ENCODE measurements at regions not wholly inside any gene's neighbourhood (a gene's known extent, or its start where the extent isn't known, plus 50 kb on each side); places are given as distances from the start of the nearest gene placed in this dataset.
"Not testable (repeated sequence)": the region's sequence is repeated elsewhere in the genome, so short reads cannot be mapped to it uniquely, and the experiment has no call there.

DNA sequence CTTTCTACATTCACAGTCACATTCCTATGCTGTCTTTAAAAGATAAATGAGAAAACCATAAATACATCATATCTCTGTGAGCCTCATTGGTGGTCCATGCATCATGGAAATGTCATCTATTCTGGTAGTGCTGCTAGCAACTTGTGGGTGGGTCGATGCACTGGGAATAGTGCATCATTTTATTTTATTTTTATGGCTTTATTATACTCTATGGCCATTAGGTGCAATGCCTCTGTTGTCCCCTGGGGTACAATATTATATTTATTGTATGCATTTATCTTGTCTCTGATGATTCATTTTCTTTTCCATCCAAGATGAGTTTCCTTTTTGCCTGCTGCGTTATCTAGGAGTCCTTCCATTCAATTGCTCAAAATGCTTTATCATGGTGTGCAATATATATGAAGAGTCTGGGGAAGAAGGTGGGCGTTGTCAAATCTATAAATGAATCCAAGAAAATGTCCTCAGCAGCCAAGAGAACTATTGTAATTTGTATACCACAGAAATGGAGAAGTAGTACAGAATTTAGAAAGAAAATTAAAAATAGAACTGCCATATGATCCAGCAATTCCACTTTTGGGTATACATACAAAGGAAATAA is 324.0 kb downstream of the KCNJ2 start:
- Mint-ChIP-seq H3K4me1 (ENCODE audit: low read depth) (no peaks in the 10 kb centered on the region), H3K27me3 (ENCODE audit: low read depth) (peaks cover 4% of the 10 kb centered on the region), H3K9me3 (no peaks in the 10 kb centered on the region), H3K4me3 (no peak overlapping the region), H3K27ac (no peak overlapping the region), H3K36me3 (ENCODE audit: low read depth) (no peaks in the 10 kb centered on the region)
- CTCF ChIA-PET: no interaction called here
- intact Hi-C loops (cut with micrococcal nuclease): no loop called here
- no peak for DNase-seq

DNA sequence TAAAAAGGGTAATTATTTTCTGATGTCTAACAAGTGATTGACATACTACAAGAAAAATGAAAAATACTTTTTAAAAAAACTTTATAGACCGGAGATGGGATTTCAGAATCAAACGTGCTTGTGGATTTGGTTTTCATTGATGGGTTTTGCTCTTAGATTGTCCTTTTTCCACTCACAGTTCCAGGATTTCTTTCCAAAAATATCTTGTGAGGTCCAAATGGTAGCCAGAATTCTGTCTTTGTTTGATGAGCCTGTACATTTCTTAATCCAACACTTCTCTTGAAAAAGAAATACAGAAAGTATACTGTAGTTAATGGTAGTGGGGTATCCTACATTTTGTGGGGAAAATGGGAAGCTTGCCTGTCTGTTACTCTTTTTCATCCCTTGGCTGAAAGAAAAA is 329.3 kb downstream of the KCNJ2 start:
- intact Hi-C loops (cut with micrococcal nuclease): no loop called here
- no peaks in the 10 kb centered on the region for H3K27me3 Mint-ChIP-seq (ENCODE audit: low read depth)
- no peaks in the 10 kb centered on the region for H3K36me3 Mint-ChIP-seq (ENCODE audit: low read depth)
- H3K4me3 Mint-ChIP-seq: no peak overlapping the region
- no peak overlapping the region for H3K27ac Mint-ChIP-seq
- no peak for DNase-seq
- H3K9me3 Mint-ChIP-seq: no peaks in the 10 kb centered on the region
- CTCF ChIA-PET: no interaction called here
- H3K4me1 Mint-ChIP-seq (ENCODE audit: low read depth): no peaks in the 10 kb centered on the region

DNA sequence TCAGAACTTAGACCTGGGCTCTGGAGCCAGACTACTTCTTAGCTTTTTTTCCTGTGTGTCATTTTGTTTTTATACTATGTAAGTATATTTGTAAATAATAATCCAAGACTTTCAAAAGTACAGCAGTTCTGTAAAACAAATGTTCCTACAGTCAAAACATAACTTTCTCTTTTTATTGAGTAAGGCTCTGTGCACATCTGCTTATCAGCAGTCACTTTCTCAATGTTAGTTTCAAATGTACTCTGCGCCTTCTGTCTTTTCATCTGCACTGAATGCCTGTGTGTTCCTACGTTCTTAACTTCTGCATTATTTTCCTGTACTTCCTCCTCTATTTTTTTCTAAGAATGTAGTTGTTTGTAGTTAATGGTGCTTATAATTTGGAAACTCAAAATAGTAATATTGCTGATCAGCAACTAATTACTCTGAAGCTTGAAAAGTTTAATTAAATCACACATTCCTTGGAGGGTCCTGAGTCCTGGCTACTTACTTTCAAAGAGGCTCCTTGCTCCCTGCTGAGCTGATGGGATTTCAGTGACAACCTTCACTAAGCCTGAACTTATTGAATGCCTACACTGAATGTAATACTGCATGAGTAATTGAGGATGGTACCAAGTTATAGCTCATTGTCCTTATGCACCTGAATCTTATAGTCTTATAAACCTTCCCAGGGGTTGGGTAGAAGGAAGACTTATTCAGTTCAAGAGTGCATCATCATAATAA is 329.9 kb downstream of the KCNJ2 start:
- no peak for DNase-seq
- no peaks in the 10 kb centered on the region for H3K4me1 Mint-ChIP-seq (ENCODE audit: low read depth)
- CTCF ChIA-PET: no interaction called here
- no peaks in the 10 kb centered on the region for H3K9me3 Mint-ChIP-seq
- H3K27me3 Mint-ChIP-seq (ENCODE audit: low read depth): no peaks in the 10 kb centered on the region
- no peaks in the 10 kb centered on the region for H3K36me3 Mint-ChIP-seq (ENCODE audit: low read depth)
- no peak overlapping the region for H3K4me3 Mint-ChIP-seq
- intact Hi-C loops (cut with micrococcal nuclease): no loop called here
- no peak overlapping the region for H3K27ac Mint-ChIP-seq

DNA sequence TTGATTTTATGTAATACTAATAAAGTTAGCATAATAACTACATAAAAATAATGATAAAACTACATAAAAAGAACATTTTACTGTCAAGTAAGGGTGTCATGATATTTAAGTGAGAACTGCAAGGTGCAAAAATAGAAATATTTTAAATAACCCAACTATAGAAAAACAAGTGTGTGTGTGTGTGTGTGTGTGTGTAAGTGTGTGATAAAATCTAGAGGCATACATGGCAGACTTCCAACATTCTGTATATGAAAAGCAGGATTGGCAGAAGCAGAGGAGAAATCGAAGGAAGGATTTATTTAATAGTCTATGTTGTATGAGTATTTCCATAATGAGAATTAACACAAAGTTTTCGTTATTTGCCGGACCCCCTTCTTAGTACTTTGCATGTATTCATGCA is 334.1 kb downstream of the KCNJ2 start:
- Mint-ChIP-seq H3K27ac (no peak overlapping the region), H3K4me1 (ENCODE audit: low read depth) (no peaks in the 10 kb centered on the region), H3K27me3 (ENCODE audit: low read depth) (no peaks in the 10 kb centered on the region), H3K36me3 (ENCODE audit: low read depth) (no peaks in the 10 kb centered on the region), H3K9me3 (no peaks in the 10 kb centered on the region), H3K4me3 (no peak overlapping the region)
- DNase-seq: no peak
- intact Hi-C loops (cut with micrococcal nuclease): no loop called here
- CTCF ChIA-PET: no interaction called here

DNA sequence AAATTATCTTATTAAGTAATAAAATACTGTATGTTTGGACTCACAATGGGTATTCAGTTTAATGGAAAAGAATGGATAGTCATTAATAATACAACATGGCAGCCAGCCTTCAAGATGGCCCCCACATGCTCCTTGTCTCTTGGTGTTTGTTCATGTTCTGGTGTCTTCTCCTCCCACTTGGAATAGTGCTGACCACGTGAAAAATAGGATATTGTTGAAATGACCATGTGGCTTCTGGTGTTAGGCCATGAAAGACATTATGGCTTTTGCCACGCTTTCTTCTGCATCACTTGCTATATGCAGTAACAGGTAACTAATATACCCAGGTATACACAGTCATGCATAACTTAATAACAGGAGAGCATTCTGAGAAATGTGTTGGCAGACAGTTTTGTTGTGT is 341.0 kb downstream of the KCNJ2 start:
- no peak overlapping the region for H3K27ac Mint-ChIP-seq
- no peaks in the 10 kb centered on the region for H3K4me1 Mint-ChIP-seq (ENCODE audit: low read depth)
- DNase-seq: no peak
- CTCF ChIA-PET: no interaction called here
- H3K36me3 Mint-ChIP-seq (ENCODE audit: low read depth): no peaks in the 10 kb centered on the region
- intact Hi-C loops (cut with micrococcal nuclease): no loop called here
- H3K9me3 Mint-ChIP-seq: no peaks in the 10 kb centered on the region
- no peaks in the 10 kb centered on the region for H3K27me3 Mint-ChIP-seq (ENCODE audit: low read depth)
- H3K4me3 Mint-ChIP-seq: no peak overlapping the region

DNA sequence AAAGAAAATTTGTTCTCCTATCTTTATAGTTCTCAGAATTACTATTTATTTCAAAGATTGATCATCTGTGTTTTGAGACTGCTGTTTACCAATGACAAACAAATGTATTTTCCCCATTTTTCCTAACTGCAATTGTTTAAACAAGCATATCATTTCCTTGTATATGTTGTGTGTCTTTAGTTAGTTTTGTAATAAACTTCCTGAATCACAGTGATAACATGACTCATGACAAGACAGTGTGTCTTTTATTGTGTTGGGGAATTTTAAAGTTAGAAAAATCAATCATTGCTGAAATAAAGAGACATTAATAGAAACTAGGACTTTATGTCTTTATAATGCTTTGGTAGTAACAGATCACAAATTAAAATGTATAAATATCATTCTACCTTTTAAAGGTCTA is 348.5 kb downstream of the KCNJ2 start:
- Mint-ChIP-seq H3K9me3 (no peaks in the 10 kb centered on the region), H3K36me3 (ENCODE audit: low read depth) (no peaks in the 10 kb centered on the region), H3K4me3 (no peak overlapping the region), H3K27me3 (ENCODE audit: low read depth) (no peaks in the 10 kb centered on the region), H3K27ac (no peak overlapping the region), H3K4me1 (ENCODE audit: low read depth) (no peaks in the 10 kb centered on the region)
- intact Hi-C loops (cut with micrococcal nuclease): no loop called here
- no peak for DNase-seq
- CTCF ChIA-PET: interaction anchor here (0.6 kb wide), 1 partner anchor 353 kb away, joined by 3 read pairs; no protein-coding TSS in a partner anchor

DNA sequence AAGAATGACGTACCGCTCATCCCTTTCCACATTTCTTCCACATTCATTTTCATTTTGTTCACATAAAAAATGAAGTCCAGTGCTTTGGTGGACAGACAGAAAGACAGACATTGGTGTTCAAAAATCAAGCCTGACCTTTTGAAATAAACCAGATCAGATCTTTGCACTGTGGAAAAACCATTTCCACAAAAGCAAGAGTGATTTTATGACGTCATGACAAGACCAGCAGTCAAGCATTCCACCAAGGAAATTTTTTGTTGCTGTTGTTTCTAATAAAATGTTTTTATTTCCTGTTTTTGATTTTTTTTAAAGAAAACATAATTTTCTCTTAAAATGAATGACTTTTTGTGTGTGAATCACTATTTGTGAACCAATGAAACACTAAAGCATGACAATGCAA is 350.0 kb downstream of the KCNJ2 start:
- CTCF ChIA-PET: no interaction called here
- Mint-ChIP-seq H3K36me3 (ENCODE audit: low read depth) (no peaks in the 10 kb centered on the region), H3K27me3 (ENCODE audit: low read depth) (no peaks in the 10 kb centered on the region), H3K27ac (no peak overlapping the region), H3K9me3 (no peaks in the 10 kb centered on the region), H3K4me1 (ENCODE audit: low read depth) (no peaks in the 10 kb centered on the region), H3K4me3 (no peak overlapping the region)
- no peak for DNase-seq
- intact Hi-C loops (cut with micrococcal nuclease): no loop called here

DNA sequence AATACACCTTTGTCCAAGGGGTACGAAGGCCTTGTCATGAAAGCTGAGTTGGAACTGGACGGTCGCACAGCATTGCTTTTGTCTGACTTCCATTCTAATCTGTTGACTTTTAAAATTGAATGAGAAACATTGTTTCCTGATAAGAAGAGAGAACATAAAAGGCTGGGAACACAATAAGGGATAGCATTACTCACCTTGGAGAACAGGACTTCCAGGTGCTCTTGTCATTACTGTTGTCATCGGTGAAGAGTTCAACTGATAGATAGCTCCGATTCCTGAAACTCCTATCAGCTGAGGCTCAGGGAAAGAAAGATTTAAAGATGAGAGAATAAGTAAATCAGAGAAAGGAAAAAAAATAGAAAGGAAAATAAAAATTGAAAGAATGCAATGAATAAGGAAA is 351.1 kb downstream of the KCNJ2 start:
- CTCF ChIA-PET: no interaction called here
- Mint-ChIP-seq H3K36me3 (ENCODE audit: low read depth) (no peaks in the 10 kb centered on the region), H3K27ac (no peak overlapping the region), H3K4me1 (ENCODE audit: low read depth) (no peaks in the 10 kb centered on the region), H3K4me3 (no peak overlapping the region), H3K9me3 (no peaks in the 10 kb centered on the region), H3K27me3 (ENCODE audit: low read depth) (no peaks in the 10 kb centered on the region)
- intact Hi-C loops (cut with micrococcal nuclease): no loop called here
- no peak for DNase-seq

DNA sequence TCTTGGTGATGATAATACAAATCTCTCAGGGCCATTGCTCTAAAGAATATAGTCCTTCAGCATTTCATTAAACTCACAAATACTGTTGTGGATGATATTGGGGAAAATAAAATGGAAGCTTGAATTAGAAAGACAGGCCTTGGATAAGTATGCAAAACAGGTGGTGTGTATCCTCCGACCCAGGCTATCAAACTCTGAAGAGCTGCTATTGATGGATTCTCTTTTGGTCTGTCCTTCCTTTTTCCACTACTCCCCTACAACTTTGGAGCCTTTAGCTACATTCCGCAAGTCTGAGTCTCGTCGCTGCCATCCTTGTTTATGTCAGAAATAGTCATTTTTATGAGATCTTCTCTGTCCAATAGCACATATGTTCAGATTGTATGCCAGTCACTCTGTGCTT is 351.6 kb downstream of the KCNJ2 start:
- H3K36me3 Mint-ChIP-seq (ENCODE audit: low read depth): no peaks in the 10 kb centered on the region

DNA sequence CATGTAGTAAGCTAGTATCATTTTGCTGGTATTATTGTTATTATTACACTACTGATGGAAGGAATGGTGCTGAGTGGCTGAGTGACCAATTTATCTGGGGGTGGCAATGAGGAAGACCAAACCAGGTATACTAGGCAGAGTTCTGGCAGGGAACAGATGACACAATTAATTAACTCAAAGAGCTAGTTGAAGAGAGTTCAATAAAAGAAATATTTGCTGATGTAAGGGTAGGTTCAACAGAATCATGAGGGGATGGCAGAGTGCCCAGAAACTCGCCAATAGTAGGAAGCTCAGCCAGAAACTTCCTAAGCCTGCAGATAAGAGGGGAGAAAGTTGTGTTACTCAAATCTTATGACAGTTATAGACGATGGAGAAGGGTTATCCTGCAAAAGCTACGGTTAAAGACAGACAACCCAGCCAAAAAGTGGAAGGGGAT is 352.5 kb downstream of the KCNJ2 start:
- Mint-ChIP-seq H3K9me3 (no peaks in the 10 kb centered on the region), H3K4me3 (no peak overlapping the region), H3K27me3 (ENCODE audit: low read depth) (no peaks in the 10 kb centered on the region), H3K36me3 (ENCODE audit: low read depth) (no peaks in the 10 kb centered on the region), H3K4me1 (ENCODE audit: low read depth) (no peaks in the 10 kb centered on the region), H3K27ac (no peak overlapping the region)
- intact Hi-C loops (cut with micrococcal nuclease): no loop called here
- CTCF ChIA-PET: no interaction called here
- DNase-seq: no peak

More for the DNA sequence above, 351.6 kb downstream of the KCNJ2 start:
- CTCF ChIA-PET: no interaction called here
- Mint-ChIP-seq H3K27ac (no peak overlapping the region), H3K4me1 (ENCODE audit: low read depth) (no peaks in the 10 kb centered on the region), H3K9me3 (no peaks in the 10 kb centered on the region), H3K4me3 (no peak overlapping the region), H3K27me3 (ENCODE audit: low read depth) (no peaks in the 10 kb centered on the region)
- intact Hi-C loops (cut with micrococcal nuclease): no loop called here
- no peak for DNase-seq

DNA sequence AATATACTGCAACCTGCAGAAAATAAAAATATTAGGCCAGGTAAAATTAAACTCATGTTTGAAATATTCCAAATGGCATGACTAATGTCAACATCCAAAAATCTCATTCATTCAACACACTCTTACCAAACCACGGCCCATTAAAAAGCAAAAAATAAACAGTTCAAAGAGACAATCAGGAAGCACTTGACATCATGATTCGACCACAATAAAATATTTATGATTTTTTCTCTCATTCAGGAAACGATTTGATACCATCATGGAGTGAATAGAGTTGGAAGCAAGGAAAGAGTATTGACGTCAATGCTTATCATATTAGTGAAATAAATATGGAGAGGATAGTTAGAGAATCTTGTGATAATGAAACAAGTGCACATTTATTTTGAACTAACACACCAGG is 354.1 kb downstream of the KCNJ2 start:
- H3K27ac Mint-ChIP-seq: no peak overlapping the region

DNA sequence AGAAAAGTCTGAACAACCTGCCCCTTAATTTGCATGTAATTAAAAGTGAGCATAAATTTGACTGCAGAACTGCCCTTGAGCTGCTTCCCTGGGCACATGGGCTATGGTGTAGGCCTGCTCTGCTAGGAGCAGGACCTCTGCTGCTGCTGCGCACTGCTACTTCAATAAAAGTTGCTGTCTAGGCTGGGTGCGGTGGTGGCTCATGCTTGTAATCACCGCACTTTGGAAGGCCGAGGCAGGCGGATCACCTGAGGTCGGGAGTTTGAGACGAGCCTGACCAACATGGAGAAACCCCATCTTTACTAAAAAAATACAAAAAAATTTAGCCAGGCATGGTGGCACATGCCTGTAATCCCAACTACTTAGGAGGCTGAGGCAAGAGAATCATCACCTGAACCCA is 355.7 kb downstream of the KCNJ2 start:
- H3K36me3 Mint-ChIP-seq (ENCODE audit: low read depth); CTCF ChIA-PET; H3K4me3 Mint-ChIP-seq; H3K27ac Mint-ChIP-seq; H3K27me3 Mint-ChIP-seq (ENCODE audit: low read depth); H3K4me1 Mint-ChIP-seq (ENCODE audit: low read depth); DNase-seq; intact Hi-C loops (cut with micrococcal nuclease); H3K9me3 Mint-ChIP-seq: not testable (repeated sequence)

More for the DNA sequence above, 354.1 kb downstream of the KCNJ2 start:
- H3K4me1 Mint-ChIP-seq (ENCODE audit: low read depth): peaks cover 2% of the 10 kb centered on the region
- CTCF ChIA-PET: interaction anchor here (0.7 kb wide), 1 partner anchor 1121 kb away, joined by 3 read pairs; no protein-coding TSS in a partner anchor
- H3K9me3 Mint-ChIP-seq: no peaks in the 10 kb centered on the region
- DNase-seq: no peak
- H3K27me3 Mint-ChIP-seq (ENCODE audit: low read depth): no peaks in the 10 kb centered on the region
- intact Hi-C loops (cut with micrococcal nuclease): no loop called here
- no peak overlapping the region for H3K4me3 Mint-ChIP-seq
- H3K36me3 Mint-ChIP-seq (ENCODE audit: low read depth): no peaks in the 10 kb centered on the region

DNA sequence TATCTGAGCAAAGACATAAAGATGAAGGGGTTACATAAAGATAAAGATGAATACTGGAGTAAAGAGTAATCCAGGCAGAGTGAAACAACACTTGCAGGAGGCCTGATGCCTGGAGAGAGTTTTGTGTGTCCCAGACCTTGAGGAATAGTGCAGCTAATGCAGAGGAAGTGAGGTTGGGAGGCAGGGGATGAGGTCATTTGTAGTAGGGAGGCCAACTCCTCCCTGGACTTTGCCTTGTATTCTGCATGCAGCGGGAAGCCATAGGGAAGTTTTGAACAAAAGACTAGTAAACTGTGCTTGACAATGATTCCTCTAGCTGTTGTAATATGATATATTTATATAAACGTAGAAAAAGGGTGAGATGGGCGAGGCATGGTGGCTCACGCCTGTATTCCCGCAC is 356.6 kb downstream of the KCNJ2 start:
- Mint-ChIP-seq H3K9me3 (no peaks in the 10 kb centered on the region), H3K27me3 (ENCODE audit: low read depth) (no peaks in the 10 kb centered on the region), H3K4me3 (no peak overlapping the region)

More for the DNA sequence above, 356.6 kb downstream of the KCNJ2 start:
- no peak for DNase-seq
- Mint-ChIP-seq H3K4me1 (ENCODE audit: low read depth) (peaks cover 2% of the 10 kb centered on the region), H3K36me3 (ENCODE audit: low read depth) (no peaks in the 10 kb centered on the region), H3K27ac (no peak overlapping the region)
- intact Hi-C loops (cut with micrococcal nuclease): no loop called here
- CTCF ChIA-PET: no interaction called here

Data from activated naive CD4-positive, alpha-beta T cell treated with anti-CD3 and anti-CD28 coated beads for 36 hours (primary cell).